ENCODE measurements at regions not wholly inside any gene's neighbourhood (a gene's known extent, or its start where the extent isn't known, plus 50 kb on each side); places are given as distances from the start of the nearest gene placed in this dataset.

GRCh38 chr1:5368201-5368600, 624.0 kb downstream of the NPHP4 start:
- TF ChIP-seq CTCF (IDR thresholded peaks at IDR 0.05), result no peak
- no peak for TF ChIP-seq POLR2A (IDR thresholded peaks at IDR 0.05)

Measured in right lobe of liver (tissue), 4 donors.